Medulla oblongata (tissue), 1 donor: ENCODE measurements at regions not wholly inside any gene's neighbourhood (a gene's known extent, or its start where the extent isn't known, plus 50 kb on each side); places are given as distances from the start of the nearest gene placed in this dataset.
A peak's percentile ranks its signal among the peaks of the same experiment; 100 is the strongest.
"Not testable (repeated sequence)": the region's sequence is repeated elsewhere in the genome, so short reads cannot be mapped to it uniquely, and the experiment has no call there.

Source experiments
- DNase-seq: peaks from one replicate; pipeline ENCODE4 v3.0.0-alpha.2; 2015; ENCODE audit errors: extremely low spot score

DNA sequence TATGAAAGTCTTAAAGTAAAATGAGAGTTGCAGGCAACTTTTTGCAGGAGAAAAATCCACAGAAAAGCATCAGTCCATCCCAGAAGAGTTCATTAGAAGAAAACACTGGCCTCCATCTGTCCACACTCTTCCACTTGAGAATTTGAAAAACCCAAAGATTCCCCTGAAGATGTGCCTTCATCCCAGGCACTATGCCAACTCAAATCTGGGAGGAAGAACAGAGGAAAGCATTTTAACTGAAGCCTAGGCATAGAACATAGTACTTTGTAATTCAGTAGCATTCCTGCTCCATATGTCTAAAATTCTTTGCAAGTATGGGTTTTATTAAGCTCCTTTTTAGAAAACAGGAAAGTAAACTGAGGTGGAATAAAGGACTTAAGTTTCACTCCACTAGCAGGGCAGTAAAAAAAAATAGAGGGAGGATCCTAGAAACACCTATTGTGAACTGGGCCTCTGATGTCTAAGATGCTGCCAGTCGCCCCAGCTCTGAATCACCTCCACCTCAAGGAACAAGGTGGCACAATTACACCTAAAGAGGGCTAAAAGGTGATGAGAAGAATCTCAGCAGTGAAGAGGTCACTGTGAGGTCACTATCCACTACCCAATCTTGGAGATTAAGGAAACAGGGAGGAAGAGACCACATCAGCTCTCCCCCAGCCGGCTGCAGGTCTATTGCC, 141.9 kb upstream of the FAM241A start:
- no peak for DNase-seq

DNA sequence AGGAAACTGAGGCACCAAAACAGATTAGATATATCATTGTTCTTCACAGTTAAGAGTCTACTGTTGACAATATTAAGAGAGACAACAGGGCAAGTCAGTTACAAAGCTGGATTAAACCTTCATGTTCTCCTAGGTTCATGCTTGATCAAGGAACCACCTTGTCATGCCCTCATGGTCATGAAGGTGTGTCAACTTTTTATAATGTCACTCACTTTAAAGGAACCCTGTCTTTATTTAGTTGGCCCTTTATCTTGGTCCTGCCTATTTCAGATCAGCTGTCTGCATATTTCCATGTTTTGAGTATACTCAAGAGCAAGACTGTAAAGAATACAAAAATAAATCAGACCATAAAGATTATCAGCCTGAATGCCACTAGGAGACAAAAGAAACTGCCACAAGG, 140.2 kb upstream of the FAM241A start:
- no peak for DNase-seq

DNA sequence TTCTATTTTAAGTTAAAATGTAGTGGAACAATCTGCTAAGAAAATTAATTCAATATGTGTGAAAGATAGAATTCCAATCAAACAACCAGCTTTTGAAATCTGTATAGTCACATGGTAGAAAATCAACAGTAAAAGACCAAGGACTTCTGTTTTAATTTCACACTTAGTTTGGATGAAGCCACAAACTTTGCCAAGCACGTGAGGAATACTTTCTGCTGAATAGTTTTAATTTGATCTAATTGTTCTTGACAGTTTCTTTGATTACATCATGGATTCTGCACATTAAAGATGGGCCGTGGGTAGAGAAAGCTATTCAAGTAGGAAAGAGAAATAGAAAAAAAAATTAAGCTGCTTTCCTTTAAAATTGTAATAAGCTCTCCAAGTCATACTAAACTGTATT, 137.9 kb upstream of the FAM241A start:
- DNase-seq = no peak

DNA sequence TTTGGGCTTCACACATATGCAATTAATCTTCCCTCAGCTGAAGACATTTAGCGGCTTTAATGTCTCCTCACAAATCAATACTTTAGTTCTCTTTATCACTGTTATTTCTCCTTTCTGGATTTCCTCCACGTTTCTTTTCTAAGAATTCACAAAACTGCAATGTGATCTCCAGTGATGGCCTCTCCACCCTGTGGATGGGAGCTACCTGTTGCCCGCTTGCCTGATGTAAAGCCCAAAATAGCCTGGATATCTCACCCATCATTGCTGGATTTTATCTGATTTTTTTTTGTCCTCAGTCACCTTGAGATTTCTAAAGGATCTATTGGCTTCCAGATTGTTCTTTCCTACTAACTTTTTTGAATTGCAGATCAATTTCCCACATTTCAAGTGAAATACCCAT, 129.3 kb upstream of the FAM241A start:
- no peak for DNase-seq

DNA sequence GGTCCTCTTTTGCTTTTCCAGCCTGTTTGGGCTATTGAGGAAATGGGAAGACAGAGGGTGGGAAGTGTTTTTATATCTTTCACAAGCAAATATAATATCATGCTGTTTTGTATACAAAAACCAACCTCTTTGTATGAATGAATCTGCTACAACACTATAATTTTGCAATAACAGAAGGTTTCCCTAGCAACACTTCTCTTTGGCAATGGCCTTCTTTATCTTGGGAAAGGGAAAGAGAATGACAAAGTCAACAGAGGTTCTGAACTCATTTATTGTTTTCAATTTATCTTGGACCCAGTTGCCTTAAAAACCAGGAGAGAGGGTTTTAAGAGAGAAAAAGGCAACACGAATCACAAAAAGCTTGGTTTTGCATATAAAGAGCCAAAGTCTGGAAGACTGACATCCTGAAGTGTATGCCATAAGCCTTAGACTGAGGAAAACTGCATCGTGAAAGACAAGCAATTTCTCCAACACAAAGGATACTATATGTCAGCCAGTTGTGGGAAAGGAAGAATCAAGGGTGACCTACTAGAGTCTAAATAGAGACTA, 121.8 kb upstream of the FAM241A start:
- DNase-seq = no peak

DNA sequence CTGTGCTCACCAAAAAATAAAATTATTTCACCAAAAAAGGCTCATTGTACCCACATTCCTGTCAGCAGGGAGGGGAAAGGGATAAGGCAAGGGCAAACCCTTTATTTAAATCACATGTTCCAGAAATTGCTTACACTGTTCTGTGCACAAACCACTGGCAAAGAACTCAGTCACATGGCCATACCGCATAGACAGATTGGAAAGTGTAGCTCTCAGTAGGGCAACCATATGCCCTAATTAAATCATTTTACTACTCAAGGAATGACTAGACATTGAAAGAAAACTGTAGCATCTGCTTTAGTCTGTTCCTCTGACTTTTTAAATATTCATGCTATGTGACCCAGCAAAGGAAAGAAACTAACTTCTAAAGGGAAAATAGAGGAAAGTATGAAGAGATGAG, 119.2 kb upstream of the FAM241A start:
- no peak for DNase-seq

DNA sequence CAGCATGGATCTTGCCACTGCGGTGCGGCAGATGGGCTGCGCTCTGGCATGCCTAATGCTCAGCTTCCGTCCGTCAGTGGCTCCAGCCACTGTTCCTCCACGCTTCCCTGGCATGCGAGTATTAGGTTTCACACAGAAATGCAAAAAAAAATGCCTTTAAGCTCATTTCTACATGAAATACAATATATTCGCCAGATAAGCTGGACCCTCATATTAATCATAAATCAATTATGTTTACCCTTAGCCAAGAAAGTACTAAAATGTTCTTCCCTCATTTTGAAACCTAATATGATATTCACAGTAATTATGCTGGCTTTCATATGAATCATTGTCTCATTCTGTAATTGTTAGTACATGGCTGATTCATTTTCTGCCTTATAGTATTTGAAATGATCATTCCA, 115.5 kb upstream of the FAM241A start:
- no peak for DNase-seq

DNA sequence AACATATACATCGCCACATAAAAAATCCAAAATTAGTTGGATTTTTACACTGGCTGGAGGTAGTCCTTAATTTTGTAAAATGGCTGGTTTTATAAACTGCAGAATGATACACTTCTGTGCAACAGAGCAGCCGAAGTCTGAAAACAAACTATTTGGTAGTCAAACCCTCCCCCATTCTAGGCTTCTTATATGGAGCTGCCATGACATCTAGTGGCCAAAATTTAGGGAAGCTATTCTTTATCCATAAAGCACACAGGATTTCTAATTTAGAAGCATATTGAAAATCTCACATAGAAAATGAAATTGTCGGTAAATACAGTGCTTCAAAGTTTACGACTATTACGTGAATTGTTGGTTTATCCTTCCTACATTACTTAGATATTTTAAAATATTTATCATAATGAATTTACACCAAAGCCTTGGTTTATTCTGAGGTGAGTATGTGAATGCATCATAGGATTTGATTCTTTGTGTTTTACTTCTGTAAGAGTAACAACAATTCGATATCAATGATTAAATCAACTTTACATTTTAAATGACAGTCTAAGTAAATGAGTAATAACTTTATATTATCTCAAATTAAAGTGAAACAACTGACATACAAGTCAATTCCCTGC, 113.4 kb upstream of the FAM241A start:
- DNase-seq = peak; percentile 70

DNA sequence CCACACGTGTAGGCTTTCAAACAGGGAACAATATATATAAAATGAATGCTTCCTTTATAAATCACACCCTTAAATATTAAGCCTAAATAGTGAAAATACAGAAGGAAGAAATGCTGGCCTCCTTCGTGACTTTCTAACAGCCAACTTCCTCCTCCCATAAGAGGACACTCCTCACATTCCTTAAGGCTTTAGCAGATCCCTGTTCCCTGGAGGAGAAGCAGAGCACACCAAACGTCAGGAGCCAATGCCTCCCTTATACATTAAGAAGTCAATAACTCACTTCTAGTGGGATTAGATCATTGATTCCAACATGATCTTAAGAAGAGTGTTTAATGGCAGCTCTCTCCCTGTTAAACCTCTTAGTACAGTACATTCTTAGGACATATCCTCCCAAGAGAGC, 108.4 kb upstream of the FAM241A start:
- DNase-seq = no peak

DNA sequence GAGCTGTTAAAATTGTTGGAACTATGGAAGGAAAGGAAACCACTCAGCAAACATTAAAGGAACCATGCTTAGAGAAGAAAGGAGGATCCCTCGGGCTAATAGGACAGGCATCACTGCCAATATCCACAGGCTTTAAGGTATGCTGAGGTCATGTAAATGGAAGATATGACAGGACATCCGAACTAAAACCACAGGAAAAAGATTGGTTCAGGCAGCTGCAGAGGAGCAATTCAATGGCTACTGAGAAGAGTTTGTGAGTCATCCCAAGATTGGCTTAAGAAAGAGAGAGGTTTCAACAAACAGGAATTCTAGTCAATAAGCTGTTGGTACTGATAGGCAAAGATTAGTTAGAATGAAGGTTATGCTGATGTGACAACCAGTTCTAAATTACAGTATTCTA, 106.4 kb upstream of the FAM241A start:
- no peak for DNase-seq

DNA sequence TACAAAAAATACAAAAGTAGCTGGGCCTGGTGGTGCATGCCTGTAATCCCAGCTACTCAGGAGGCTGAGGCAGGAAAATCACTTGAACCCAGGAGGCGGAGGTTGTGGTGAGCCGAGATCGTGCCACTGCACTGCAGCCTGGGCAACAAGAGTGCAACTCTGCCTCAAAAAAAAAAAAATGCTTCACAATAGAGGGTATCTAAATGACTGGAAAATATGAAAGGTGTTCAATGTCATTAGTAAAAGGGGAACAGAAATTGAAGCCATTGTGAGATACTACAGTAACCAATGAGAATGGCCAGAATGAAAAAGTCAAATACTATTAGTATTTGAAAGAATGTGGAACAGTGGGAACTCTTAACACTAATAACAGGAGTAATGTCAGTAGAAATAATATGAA, 96.1 kb upstream of the FAM241A start:
- DNase-seq = not testable (repeated sequence)

DNA sequence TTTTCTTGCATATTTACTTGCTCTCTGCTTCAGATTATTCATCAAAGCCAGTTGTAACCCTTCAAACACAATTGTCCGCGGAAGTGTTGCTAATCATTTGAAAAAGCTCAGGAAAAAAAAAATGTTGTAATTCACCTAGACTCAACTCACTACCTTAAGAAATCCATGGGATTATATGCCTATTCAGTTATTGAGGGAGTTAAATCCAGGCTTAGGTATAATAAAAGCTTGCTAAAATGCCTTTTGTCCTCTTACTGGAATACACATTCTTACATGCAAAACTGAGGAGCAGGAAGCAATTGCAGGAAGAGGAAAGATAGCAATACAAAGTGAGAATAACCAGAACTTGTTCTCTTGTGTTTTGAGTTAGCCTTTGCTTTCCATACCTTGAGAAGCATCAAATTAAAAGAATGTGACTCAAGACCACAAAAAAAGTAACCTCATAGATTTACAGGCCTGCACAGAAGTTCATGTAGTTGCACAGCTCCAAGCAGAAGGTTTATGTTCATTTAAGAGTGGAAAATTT, 91.4 kb upstream of the FAM241A start:
- no peak for DNase-seq

DNA sequence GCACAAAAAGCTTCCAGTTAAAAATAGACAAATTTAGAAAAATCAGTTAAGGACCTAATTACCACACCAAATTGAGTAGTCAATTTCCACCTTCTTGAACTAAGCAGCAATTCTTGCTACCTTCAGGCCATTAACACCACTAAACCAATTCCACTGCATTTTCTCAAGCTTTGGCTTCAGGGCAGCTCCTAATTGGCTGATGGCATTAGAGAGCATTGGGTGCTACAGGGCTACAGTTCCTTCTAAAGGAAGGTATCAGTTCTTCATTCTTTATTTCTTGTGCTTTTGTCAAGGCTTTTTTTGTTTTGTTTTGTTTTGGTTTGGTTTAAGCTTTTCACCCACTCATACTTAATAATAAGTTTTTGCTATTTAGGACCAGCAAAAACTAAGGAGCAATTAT, 90.2 kb upstream of the FAM241A start:
- no peak for DNase-seq

DNA sequence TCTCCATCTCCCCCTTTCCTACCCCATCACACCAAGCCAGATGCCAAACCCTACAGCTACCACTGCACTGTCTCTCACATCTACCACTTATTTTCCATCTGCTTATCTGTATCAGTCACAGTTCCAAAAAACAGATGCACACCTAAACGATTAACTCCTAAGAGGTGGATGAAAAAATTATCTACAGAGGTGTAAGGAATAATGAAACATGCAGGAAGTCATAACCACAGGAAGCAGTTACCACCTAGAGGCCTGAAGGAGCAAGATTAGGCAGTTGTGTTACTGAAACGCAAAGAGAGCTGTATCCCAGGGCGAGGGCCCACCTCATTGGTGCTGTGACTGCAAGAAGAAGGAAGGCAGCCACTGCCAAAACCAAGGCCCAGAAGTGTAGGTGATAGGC, 87.8 kb upstream of the FAM241A start:
- no peak for DNase-seq

DNA sequence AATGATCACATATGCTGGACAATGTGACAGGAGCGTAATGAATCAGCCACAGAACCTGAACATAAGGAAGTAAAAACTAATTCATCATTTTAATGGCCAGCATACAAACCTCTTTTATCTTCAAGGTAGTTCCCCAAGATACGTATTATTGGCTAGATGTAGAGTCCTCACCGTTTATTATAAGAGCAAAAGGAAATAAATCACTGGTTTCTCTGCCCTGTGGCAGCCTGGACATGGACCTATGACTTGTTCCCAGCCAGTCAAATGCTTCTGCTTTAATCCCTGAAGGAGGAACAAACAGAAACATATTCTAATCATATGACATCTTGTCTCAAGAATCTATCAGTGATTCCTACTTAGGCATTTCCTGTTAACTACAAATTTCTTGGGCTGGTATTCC, 86.8 kb upstream of the FAM241A start:
- no peak for DNase-seq

DNA sequence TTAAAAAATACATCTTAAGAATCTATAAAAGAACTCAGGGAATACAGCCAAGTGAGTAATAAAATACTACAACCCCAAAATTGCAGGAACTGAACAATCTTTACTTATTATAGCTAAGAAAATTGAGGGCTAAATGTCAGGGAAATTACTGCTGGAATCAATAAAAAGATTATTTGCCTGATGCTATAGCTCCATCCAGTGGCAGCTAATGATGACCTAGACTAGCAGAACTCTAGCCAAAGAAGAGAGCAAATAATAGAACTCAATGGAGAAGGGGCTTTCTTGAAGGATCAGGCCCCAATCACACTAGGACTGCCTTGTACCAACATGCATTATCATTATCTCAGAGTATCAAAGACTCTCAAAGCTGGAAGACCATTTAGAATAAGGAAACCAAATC, 85.0 kb upstream of the FAM241A start:
- no peak for DNase-seq

DNA sequence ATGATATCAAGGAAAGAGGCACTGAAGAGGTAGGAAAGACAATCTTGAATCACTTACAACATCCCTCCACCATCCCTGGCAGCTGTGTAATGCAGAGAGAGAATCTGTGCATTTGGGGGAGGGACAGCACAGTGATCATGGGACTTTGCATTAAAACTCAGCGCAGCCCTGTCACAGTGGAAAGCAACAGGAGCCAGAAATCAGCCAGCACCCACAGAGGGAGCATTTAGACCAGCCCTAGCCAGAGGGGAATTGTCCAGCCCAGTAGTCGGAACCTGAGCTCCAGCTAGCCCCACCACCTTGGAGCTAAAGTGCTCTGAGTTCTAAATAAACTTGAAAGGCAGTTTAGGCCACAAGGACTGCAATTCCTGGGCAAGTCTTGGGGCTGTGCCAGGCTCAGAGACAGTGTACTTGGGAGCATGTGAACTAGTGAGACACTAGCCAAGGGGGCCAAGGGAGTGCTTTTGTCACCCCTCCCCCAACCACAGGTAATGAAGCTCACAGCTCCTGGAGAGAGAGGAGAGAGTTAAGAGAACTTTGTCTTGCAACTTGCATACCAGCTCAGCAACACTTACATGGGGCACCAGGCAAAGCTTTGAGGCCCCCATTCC, 83.9 kb upstream of the FAM241A start:
- DNase-seq = no peak

DNA sequence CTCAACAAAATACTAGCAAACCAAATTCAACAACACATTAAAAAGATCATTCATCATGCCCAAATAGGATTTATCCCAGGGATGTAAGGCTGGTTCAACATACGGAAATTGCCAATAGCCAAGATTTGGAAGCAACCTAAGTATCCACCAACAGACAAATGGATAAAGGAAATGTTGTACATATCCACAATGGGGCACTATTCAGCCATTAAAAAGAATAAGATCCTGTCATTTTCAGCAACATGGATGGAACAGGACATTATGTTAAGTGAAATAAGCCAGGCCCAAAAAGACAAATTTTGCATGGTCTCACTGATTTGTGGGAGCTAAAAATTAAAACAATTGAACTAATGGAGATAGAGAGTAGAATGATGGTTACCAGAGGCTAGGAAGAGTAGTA, 82.0 kb upstream of the FAM241A start:
- no peak for DNase-seq

DNA sequence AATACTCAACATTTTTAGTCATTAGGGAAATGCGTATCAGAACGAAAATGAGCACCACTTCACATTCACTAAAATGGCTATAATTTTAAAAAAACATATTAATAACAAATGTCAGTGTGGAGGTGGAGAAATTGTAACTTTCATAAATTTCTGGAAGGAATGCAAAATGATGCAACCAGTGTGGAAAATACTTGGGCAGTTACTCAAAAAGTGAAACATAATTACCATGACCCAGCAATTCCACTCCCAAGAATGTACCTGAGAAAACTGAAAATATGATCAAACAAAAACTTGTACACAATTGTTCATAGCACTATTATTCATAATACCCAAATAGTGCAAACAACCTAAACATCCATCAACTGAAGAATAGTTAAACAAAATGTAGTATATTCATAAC, 76.1 kb upstream of the FAM241A start:
- no peak for DNase-seq

DNA sequence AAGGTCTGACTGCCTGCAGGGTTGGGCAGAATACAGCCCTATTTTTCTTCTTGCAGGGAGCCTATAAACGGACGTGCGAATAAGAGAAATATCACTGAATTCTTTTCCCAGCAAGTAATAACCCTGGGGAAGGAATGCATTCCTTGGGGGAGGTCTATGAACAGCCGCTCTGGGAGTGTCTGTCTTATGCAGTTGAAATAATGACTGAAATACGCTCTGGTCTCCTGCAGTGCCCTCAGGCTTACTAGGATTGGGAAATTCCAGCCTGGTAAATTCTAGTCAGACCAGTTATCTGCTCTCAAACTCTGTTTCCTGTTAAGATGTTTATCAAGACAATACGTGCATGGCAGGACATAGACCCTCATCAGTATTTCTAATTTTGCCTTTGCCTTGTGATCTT, 72.1 kb upstream of the FAM241A start:
- no peak for DNase-seq

DNA sequence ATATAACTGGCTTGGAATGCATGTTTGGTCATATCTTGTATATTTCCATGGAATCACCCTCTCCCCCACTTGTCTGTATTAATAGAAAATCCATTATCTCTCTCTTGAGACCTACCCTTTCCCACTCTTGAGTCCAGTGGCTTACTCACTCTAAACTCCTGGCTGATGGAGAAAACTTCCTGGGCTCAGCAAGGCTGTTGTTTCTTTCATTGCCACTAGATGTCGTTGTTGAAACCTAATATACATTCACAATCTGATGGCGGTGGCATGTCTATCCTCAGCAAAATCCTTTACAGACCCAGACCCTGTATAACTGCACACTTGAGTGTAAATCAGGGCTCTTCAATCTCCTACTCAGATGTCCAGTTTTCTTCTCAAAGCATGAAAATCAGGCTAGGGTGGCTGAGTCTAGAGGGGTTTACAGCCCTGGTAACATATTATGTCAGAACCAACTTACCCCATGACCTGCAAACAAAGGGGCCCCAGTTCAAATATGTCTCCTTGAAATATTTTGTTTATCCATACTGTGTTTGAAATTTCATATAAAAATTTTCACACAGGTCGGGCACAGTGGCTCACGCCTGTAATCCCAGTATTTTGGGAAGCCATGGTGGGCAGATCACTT, 70.0 kb upstream of the FAM241A start:
- DNase-seq = peak; percentile 17

DNA sequence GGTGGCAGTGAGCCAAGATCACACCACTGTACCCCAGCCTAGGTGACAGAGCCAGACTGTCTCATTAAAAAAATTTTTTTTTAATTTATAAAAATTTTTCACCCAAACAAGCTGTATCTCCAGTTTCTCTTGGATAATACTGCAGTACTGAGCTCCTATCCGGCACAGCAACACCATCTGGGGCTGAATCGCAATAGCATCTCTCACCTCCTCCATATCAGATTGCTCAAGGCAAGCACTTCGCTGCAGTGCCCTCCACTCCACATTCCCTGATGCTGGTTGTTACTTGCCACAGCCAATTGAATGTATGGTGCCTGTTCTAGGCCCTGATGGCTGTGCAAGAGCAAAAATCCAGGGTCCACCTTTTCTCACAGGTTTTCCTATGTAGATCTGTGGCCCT, 69.3 kb upstream of the FAM241A start:
- no peak for DNase-seq
